ENCODE measurements at regions not wholly inside any gene's neighbourhood (a gene's known extent, or its start where the extent isn't known, plus 50 kb on each side); places are given as distances from the start of the nearest gene placed in this dataset.
"Not testable (repeated sequence)": the region's sequence is repeated elsewhere in the genome, so short reads cannot be mapped to it uniquely, and the experiment has no call there.

- Histone ChIP-seq H3K36me3 (ENCODE audit: low read depth, low read length) (peaks cover 2% of the 10 kb centered on the region; the same call in 1 of the 2 replicates), H3K9me2 (replicated peaks; ENCODE audit: low read length) (no peaks in the 10 kb centered on the region), H3K9me3 (ENCODE audit: low read length) (0 out of 2 replicates have a peak, but pooled peaks cover 4% of the 10 kb centered on the region), H3K79me2 (ENCODE audit: low read length) (no peaks in the 10 kb centered on the region), H3K4me1 (ENCODE audit: insufficient read depth, low read length) (peaks cover 21% of the 10 kb centered on the region), H3K27ac (ENCODE audit: low read length) (no peak overlapping the region), H3K9ac (ENCODE audit: low read length) (no peak overlapping the region), H3K27me3 (ENCODE audit: low read length) (no peaks in the 10 kb centered on the region), H4K20me1 (ENCODE audit: low read length) (no peaks in the 10 kb centered on the region), H3K4me3 (ENCODE audit: low read length) (no peak overlapping the region), H3K4me2 (ENCODE audit: low read length) (no peak overlapping the region), H3F3A (ENCODE audit: low read length, unreplicated experiment) (no peaks in the 10 kb centered on the region), H2AFZ (ENCODE audit: low read length) (no peak overlapping the region)
- intact Hi-C loops (cut with micrococcal nuclease) = no loop called here
- TF ChIP-seq EZH2 (IDR thresholded peaks at IDR 0.05; ENCODE audit: low read length, unreplicated experiment) (no peak), EZH2phosphoT487 (IDR thresholded peaks at IDR 0.05; ENCODE audit: borderline replicate concordance, low read length) (no peak), CTCF (conservative IDR thresholded peaks at IDR 0.05; ENCODE audit: low read depth, low read length) (no peak)
- ChIA-PET POLR2A (ENCODE audit: unreplicated experiment) (no interaction called here), CTCF (no interaction called here)
- DNase-seq (no peak), ATAC-seq (no peak)
- BruUV-seq (replicated peaks) = no TSS peak
These were observed 140.5 kb upstream of the CDYL start for GRCh38 chr6:4635666-4636065.

DNA sequence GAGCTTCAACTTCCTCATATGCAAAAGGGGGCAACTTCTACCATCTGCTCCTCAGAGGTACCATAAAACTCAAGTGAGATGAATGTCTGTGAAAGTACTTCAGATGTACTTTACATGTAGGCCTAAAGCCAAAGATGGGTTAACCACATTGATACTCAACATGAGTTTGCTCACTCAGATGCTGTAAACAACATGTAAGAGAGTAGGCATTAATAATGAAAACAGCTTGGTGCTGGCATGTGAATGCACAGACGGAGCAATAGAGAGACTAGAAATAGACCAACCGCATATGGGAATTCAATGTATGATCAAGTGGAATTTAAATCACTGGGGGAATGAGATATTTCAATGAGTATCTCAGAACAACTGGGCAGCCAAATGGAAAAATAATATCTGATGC, 143.8 kb upstream of the CDYL start:
- no peaks in the 10 kb centered on the region for H3K79me2 ChIP-seq (ENCODE audit: low read length)
- no peaks in the 10 kb centered on the region for H3K27me3 ChIP-seq (ENCODE audit: low read length)
- BruUV-seq (replicated peaks) = no TSS peak
- POLR2A ChIA-PET (ENCODE audit: unreplicated experiment) = interaction anchor here (0.7 kb wide), 1 partner anchor 278 kb away, joined by 3 read pairs; no protein-coding TSS in a partner anchor
- H3K4me1 ChIP-seq (ENCODE audit: insufficient read depth, low read length) = peaks cover under 1% of the 10 kb centered on the region; the same call in 1 of the 2 replicates
- intact Hi-C loops (cut with micrococcal nuclease) = no loop called here
- H3K9me2 ChIP-seq (replicated peaks; ENCODE audit: low read length) = no peaks in the 10 kb centered on the region
- DNase-seq (no peak), ATAC-seq (no peak)
- no peak overlapping the region for H2AFZ ChIP-seq (ENCODE audit: low read length)
- no peaks in the 10 kb centered on the region for H4K20me1 ChIP-seq (ENCODE audit: low read length)
- H3K27ac ChIP-seq (ENCODE audit: low read length) = no peak overlapping the region
- H3F3A ChIP-seq (ENCODE audit: low read length, unreplicated experiment) = no peaks in the 10 kb centered on the region
- H3K4me3 ChIP-seq (ENCODE audit: low read length) = no peak overlapping the region
- no peak for TF ChIP-seq CTCF (conservative IDR thresholded peaks at IDR 0.05; ENCODE audit: low read depth, low read length)
- TF ChIP-seq EZH2 (IDR thresholded peaks at IDR 0.05; ENCODE audit: low read length, unreplicated experiment) = no peak
- no peak for TF ChIP-seq EZH2phosphoT487 (IDR thresholded peaks at IDR 0.05; ENCODE audit: borderline replicate concordance, low read length)
- H3K36me3 ChIP-seq (ENCODE audit: low read depth, low read length) = peaks cover 4% of the 10 kb centered on the region; the same call in 1 of the 2 replicates
- CTCF ChIA-PET = no interaction called here
- no peak overlapping the region for H3K9ac ChIP-seq (ENCODE audit: low read length)
- H3K9me3 ChIP-seq (ENCODE audit: low read length) = peaks cover 17% of the 10 kb centered on the region; the same call in 1 of the 2 replicates
- H3K4me2 ChIP-seq (ENCODE audit: low read length) = no peak overlapping the region

GRCh38 chr6:4629789-4630188, 146.4 kb upstream of the CDYL start:
- H3K36me3 ChIP-seq (ENCODE audit: low read depth, low read length); CTCF ChIA-PET; H3F3A ChIP-seq (ENCODE audit: low read length, unreplicated experiment); DNase-seq; H3K4me3 ChIP-seq (ENCODE audit: low read length); H2AFZ ChIP-seq (ENCODE audit: low read length); POLR2A ChIA-PET (ENCODE audit: unreplicated experiment); H3K4me1 ChIP-seq (ENCODE audit: insufficient read depth, low read length); ATAC-seq; H3K9ac ChIP-seq (ENCODE audit: low read length); BruUV-seq (replicated peaks); H3K27me3 ChIP-seq (ENCODE audit: low read length); H3K9me2 ChIP-seq (replicated peaks; ENCODE audit: low read length); H3K27ac ChIP-seq (ENCODE audit: low read length); H3K79me2 ChIP-seq (ENCODE audit: low read length); H3K4me2 ChIP-seq (ENCODE audit: low read length); H4K20me1 ChIP-seq (ENCODE audit: low read length); intact Hi-C loops (cut with micrococcal nuclease): not testable (repeated sequence)
- H3K9me3 ChIP-seq (ENCODE audit: low read length) = peaks cover 17% of the 10 kb centered on the region; the same call in 1 of the 2 replicates
